ENCODE measurements at regions not wholly inside any gene's neighbourhood (a gene's known extent, or its start where the extent isn't known, plus 50 kb on each side); places are given as distances from the start of the nearest gene placed in this dataset.
"Not testable (repeated sequence)": the region's sequence is repeated elsewhere in the genome, so short reads cannot be mapped to it uniquely, and the experiment has no call there.

DNA sequence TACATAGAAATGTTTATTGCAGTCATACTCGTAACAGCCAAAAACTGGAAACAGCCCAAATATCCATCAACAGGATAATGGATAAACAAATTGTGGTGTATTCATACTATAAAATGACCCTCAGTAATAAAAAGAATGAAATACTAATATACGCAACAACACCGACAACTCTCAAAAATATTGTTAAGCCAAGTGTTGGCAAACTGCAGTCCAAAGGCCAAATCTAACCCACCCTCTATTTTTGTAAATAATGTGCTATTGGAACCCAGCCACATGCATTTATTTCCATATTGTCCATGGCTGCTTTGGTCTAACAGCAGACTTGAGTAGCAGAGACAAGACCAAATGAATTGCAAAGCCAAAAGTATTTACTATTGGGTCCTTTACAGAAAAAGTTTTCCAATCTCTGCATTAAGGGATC is 151.0 kb downstream of the MREG start:
- no peak for DNase-seq (ENCODE audit: low read depth)

DNA sequence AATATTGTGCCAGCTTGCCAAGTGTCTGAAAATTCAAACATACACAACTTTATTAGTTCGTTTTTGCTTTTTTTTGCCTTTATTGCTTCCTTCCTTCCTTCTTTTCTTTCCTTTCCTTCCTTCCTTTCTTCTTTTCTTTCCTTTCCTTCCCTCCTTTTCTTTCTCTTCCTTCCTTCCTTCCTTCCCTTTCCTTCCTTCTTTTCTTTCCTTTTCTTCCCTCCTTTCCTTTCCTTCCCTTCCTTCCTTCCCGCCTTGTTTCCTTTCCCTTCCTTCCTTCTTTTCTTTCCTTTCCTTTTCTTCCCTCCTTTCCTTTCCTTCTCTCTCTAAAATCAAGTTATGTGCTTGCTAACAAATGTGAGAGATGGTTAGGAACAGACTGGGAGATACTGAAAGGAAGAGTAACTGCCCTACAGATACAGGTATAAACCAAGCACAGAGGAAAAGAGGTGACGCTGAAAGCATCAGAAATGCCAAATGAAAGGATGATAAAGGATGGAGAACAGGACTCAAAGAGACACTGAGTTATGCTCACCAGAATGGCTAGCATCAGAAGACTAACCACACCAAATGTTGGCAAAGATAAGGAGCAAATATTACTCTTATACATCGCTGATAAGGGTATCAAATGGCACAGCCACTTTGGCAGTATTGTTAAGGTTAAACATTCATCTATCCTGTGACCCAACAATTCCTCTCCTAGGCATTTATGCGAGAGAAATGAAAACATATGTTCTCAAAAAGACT is 151.6 kb downstream of the MREG start:
- no peak for DNase-seq (ENCODE audit: low read depth)

DNA sequence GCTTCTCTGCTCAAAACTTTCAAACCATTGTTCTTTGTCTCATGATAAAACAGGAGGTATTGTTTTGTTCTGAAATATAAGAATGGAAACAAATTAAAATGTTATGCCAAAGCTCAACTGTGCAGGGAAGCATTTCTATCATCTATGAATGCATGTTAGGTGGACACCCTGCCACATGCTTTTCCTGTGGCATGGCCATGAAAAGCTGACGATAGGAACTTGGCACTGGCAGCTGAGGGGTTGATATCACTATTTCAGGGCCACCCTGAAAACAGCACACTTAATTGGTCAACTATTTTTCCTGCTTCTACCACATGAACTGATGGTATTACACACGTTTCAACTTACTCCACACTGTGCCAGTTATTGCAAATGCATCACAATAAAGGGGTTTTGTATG is 157.3 kb downstream of the MREG start:
- no peak for DNase-seq (ENCODE audit: low read depth)

GRCh38 chr2:215855308-215855707 is 158.0 kb downstream of the MREG start:
- not testable (repeated sequence) for DNase-seq (ENCODE audit: low read depth)

DNA sequence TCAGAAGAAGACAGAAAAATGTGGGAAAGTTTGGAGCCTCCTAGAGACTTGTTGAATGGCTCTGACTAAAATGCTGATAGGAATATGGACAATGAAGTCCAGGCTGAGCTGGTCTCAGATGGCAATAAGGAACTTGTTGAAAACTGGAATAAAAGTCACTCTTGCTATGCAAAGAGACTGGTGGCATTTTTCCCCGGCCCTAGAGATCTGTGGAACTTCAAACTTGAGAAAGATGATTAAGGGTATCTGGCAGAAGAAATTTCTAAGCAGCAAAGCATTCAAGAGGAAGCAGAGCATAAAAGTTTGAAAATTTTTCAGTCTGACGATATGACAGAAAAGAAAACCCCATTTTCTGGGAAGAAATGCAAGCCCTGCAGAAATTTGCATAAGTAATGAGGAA is 159.3 kb downstream of the MREG start:
- no peak for DNase-seq (ENCODE audit: low read depth)

DNA sequence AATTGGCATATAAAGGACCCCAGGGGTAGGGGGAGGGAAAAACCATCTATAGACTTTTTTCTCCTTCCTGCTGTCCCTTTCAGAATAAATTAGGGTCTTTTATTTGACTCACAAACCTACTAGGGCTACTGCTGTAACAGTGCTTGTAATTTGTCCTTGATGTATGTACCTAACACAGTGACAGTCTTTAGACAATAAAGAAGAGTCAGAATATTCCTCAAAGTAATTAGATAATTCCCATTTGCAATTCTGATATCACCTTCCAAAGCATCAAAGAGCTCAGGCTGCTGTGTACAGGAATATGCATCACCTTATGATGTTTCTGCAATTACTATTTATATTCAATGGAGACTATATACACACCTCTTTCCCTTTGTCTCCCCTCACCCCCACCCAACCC is 161.7 kb downstream of the MREG start:
- DNase-seq (ENCODE audit: low read depth) = no peak

GRCh38 chr2:215851082-215851481 is 162.3 kb downstream of the MREG start:
- DNase-seq (ENCODE audit: low read depth) = no peak

- DNase-seq (ENCODE audit: low read depth) = no peak
Measured at GRCh38 chr2:215850380-215850779, 163.0 kb downstream of the MREG start.

- no peak for DNase-seq (ENCODE audit: low read depth)
Measured at GRCh38 chr2:215849771-215850170, 163.6 kb downstream of the MREG start.

DNA sequence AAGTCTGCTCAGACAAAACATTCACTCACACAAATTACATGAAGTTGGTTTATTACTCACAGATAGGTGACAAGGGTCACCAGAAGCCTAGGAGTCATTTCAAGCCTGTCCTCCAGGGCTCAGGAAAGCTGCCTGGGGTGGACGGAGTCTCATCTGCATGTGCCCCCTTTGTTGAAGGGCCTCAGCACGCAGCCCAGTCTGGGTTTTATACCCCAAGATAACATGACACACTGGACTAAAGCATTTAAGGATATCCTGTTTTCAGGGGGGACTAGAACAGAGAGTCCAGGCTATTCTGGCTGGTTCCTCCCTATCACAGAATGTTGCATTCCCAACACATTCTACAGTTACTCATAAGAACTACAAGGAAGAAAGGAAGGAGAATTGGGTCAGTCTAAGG is 164.7 kb downstream of the MREG start:
- DNase-seq (ENCODE audit: low read depth) = no peak

- DNase-seq (ENCODE audit: low read depth) = no peak
Measured at GRCh38 chr2:215848146-215848545, 165.2 kb downstream of the MREG start.

- no peak for DNase-seq (ENCODE audit: low read depth)
Measured at GRCh38 chr2:215847718-215848117, 165.6 kb downstream of the MREG start.

DNA sequence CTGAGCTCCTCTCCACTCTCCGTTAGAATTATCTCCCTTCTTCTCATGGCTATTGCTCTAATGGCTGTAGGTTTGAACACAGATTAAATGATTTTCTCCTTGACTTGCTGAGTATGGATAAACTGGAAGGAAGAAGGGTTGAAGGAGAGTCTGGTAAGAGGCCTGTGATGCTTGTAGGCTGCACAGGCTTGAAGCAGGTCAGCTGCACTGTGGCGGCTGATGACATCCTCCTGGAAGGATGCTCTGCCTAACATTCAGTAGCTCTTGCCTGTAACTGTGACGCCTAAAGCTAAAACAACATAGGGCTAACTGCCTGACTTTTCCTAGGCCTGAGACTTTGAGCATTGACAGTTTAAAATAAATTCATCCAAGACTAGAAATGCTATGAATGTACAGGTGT is 166.3 kb downstream of the MREG start:
- no peak for DNase-seq (ENCODE audit: low read depth)

GRCh38 chr2:215845839-215846586 is 167.3 kb downstream of the MREG start:
- no peak for DNase-seq (ENCODE audit: low read depth)

GRCh38 chr2:215843579-215843978 is 169.8 kb downstream of the MREG start:
- DNase-seq (ENCODE audit: low read depth) = peak; percentile 81

DNA sequence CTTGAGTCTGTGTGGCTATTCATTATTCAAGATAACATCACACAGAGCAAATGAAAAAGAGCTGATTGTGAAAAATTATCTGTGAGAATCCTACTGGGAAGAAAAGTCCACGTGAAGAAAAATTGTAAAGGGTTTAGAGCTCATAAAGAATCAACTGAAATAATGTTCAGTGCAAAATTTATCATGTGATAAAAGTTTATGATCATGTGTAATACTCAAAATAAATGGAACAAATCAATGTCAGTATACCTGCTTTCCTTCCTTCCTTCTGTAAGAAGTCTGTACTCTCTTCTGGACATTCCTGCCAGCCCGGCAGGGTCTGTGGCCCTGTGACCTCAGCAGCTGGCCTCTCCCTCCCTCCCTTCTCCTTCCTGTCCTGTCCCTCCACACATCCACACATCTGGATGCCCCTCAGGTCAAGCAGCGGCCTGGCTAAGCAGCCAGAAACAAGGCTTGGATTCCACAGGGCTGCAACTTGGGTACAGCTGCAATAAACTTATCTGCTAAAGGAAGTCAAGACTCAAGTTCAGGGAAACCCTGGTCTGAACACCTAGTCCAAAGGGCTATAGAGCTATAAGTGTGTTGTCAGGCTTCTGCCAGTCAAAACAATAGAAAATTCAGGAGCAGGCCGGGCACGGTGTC is 172.1 kb downstream of the MREG start:
- no peak for DNase-seq (ENCODE audit: low read depth)

DNA sequence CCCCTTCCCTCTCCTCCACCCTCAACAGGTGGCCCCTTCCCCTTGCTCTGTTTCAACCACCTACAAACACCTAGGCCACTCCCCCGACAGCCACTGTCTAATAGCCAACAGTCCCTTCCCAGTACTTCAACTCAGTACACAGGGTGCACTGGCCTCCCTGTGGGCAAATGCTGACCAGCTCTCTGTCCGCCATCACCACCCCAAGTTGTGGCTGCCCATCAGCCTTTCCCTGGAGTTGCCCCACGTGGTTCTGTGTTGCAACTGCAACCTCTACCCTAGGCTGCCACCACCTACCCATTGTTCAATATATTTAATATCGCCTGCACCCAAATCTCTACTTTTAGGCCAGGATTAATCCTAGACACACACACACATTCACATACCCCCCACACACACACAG is 173.5 kb downstream of the MREG start:
- no peak for DNase-seq (ENCODE audit: low read depth)

DNA sequence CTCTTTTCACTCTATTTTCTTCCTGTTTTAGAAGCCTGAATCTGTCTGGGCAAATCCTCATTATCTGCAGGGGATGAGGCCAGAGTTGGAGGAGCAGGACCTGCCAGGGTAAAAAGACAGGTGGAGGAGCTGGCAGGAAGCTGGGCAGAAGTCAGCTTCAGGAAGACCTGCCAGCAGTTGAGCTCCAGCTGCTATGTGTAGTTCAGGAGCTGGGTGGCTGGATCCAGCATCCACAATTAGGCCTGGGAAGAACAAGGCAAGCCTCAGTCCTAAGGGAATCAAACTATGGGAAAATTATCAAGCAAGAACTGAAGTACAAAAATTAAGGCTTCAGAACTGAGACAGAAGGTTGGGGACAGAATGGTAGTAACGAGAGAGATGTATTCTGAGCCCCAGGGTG is 174.0 kb downstream of the MREG start:
- no peak for DNase-seq (ENCODE audit: low read depth)

DNA sequence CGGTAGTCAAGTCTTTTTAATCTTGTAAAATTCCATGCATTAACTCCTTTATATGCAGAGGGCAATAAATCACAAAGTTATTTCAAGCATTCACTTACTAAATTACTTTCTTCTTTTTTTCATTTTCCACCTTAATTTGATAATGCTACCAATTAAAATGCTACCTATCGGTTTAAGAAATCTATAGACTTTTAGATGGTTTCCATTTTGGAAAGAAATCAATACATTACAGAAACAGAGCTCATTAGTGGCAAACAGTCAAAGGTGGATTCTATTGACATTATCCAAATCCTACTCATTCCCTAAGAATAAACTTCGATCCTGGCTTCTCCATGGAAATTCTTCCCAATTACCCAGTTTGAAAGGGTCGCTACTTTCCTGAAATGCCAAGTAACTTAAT is 176.5 kb downstream of the MREG start:
- no peak for DNase-seq (ENCODE audit: low read depth)

- DNase-seq (ENCODE audit: low read depth) = no peak
Measured at GRCh38 chr2:215835657-215836056, 177.7 kb downstream of the MREG start.

GRCh38 chr2:215835231-215835630 is 178.1 kb downstream of the MREG start:
- DNase-seq (ENCODE audit: low read depth) = no peak

- DNase-seq (ENCODE audit: low read depth) = no peak
Measured at GRCh38 chr2:215833531-215834162, 179.7 kb downstream of the MREG start.

DNA sequence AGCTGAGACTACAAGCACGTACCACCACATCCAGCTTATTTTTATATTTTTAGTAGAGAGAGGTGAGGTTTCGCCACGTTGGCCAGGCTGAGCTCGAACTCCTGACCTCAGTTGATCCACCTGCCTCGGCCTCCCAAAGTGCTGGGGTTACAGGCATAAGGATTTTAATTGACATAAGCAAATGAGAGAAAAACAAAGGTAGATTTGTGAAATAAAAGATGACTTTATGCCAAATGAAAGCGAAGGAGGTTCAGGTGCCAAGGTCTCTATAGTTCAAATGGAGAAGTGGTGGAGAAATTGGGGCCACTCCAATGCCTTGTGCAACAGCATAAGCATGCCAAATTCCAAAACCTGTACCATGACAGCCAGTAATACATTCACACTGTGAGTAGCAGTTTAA is 180.6 kb downstream of the MREG start:
- no peak for DNase-seq (ENCODE audit: low read depth)

Data from non-pigmented ciliary epithelial cell (primary cell).